Naive thymus-derived CD8-positive, alpha-beta T cell (primary cell): ENCODE measurements at regions not wholly inside any gene's neighbourhood (a gene's known extent, or its start where the extent isn't known, plus 50 kb on each side); places are given as distances from the start of the nearest gene placed in this dataset.
"Not testable (repeated sequence)": the region's sequence is repeated elsewhere in the genome, so short reads cannot be mapped to it uniquely, and the experiment has no call there.

Experiments used
- ATAC-seq, 2 donors: fragments of 150-1000 bp; cut with Tn5 transposase in 1 of 2; sonication (Bioruptor Pico), chemical (Tn5 transposase) in 1 of 2; 1 replicate in 1 of 2; 2 replicates in 1 of 2; pipeline ENCODE4 v1.10.0; 2021; ENCODE audit warnings: mild to moderate bottlenecking in 2 of 2, moderate library complexity in 2 of 2
- POLR2A ChIA-PET: fragments of 350-600 bp; sonication (Branson Sonifier 250); formaldehyde crosslinking; loops from one replicate; lab custom pipeline; 2021; ENCODE audit warnings: antibody characterized with exemption; lab: Charles Lee
- DNase-seq, 10 donors: peaks; one replicate each; pipeline versions ENCODE4 v3.0.0 to v3.0.0-alpha.2; 2020 to 2022
- H3K27ac Mint-ChIP-seq, 10 donors: one replicate each; pipeline ENCODE4 v1.8.0; 2020 to 2022; ENCODE audit warnings: mild to moderate bottlenecking in 10 of 10, mixed read lengths in 10 of 10, moderate library complexity in 4 of 10, inconsistent platforms in 1 of 10
- H3K27me3 Mint-ChIP-seq, 5 donors: one replicate each; pipeline ENCODE4 v1.8.0; 2021 to 2022; ENCODE audit warnings: mixed read lengths in 5 of 5
- H3K36me3 Mint-ChIP-seq, 3 donors: one replicate each; pipeline ENCODE4 v1.8.0; 2020 to 2022; ENCODE audit warnings: mixed read lengths in 3 of 3, mild to moderate bottlenecking in 2 of 3, inconsistent platforms in 1 of 3
- H3K4me1 Mint-ChIP-seq, 4 donors: one replicate each; pipeline ENCODE4 v1.8.0; 2021 to 2022; ENCODE audit warnings: mixed read lengths in 4 of 4
- H3K4me3 Mint-ChIP-seq, 10 donors: one replicate each; pipeline ENCODE4 v1.8.0; 2020 to 2022; ENCODE audit warnings: mild to moderate bottlenecking in 10 of 10, mixed read lengths in 10 of 10, moderate library complexity in 6 of 10, inconsistent platforms in 1 of 10
- H3K9me3 Mint-ChIP-seq, 9 donors: one replicate each; pipeline ENCODE4 v1.8.0; 2020 to 2022; ENCODE audit warnings: mixed read lengths in 9 of 9, mild to moderate bottlenecking in 3 of 9, inconsistent platforms in 1 of 9, moderate library complexity in 1 of 9

GRCh38 chr2:34252111-34252510 is 653.0 kb upstream of the FAM98A start:
- Mint-ChIP-seq H3K4me3 (no peak overlapping the region), H3K4me1 (no peaks in the 10 kb centered on the region), H3K9me3 (peaks cover 0 to 16% (median 3%) of the 10 kb centered on the region in 9 donors), H3K36me3 (no peaks in the 10 kb centered on the region), H3K27ac (no peak overlapping the region), H3K27me3 (peaks cover 0 to 2% (median 0%) of the 10 kb centered on the region in 5 donors)
- POLR2A ChIA-PET, result no interaction called here
- DNase-seq (no peak), ATAC-seq (no peak)

- POLR2A ChIA-PET, result no interaction called here
- H3K4me1 Mint-ChIP-seq, result no peaks in the 10 kb centered on the region
- no peak overlapping the region for H3K27ac Mint-ChIP-seq
- H3K27me3 Mint-ChIP-seq, result peaks cover 0 to 2% (median 0%) of the 10 kb centered on the region in 5 donors
- no peaks in the 10 kb centered on the region for H3K36me3 Mint-ChIP-seq
- peaks cover 0 to 16% (median 3%) of the 10 kb centered on the region in 9 donors for H3K9me3 Mint-ChIP-seq
- ATAC-seq (no peak), DNase-seq (no peak)
- H3K4me3 Mint-ChIP-seq, result no peak overlapping the region
Measured at GRCh38 chr2:34251578-34251977, 652.5 kb upstream of the FAM98A start.

GRCh38 chr2:34244195-34244594 is 645.1 kb upstream of the FAM98A start:
- no peak for DNase-seq
- no peak overlapping the region for H3K27ac Mint-ChIP-seq
- no peaks in the 10 kb centered on the region for H3K27me3 Mint-ChIP-seq
- no peaks in the 10 kb centered on the region for H3K36me3 Mint-ChIP-seq
- POLR2A ChIA-PET, result no interaction called here
- H3K9me3 Mint-ChIP-seq, result peaks cover 0 to 8% (median 4%) of the 10 kb centered on the region in 9 donors
- no peaks in the 10 kb centered on the region for H3K4me1 Mint-ChIP-seq
- ATAC-seq, result no peak
- H3K4me3 Mint-ChIP-seq, result no peak overlapping the region

GRCh38 chr2:34242763-34243123 is 643.6 kb upstream of the FAM98A start:
- POLR2A ChIA-PET, result no interaction called here
- peaks cover 0 to 17% (median 6%) of the 10 kb centered on the region in 9 donors for H3K9me3 Mint-ChIP-seq
- H3K36me3 Mint-ChIP-seq, result no peaks in the 10 kb centered on the region
- DNase-seq (no peak), ATAC-seq (no peak)
- no peak overlapping the region for H3K4me3 Mint-ChIP-seq
- H3K27me3 Mint-ChIP-seq, result no peaks in the 10 kb centered on the region
- no peak overlapping the region for H3K27ac Mint-ChIP-seq
- no peaks in the 10 kb centered on the region for H3K4me1 Mint-ChIP-seq

GRCh38 chr2:34241905-34242762 is 643.0 kb upstream of the FAM98A start:
- ATAC-seq (no peak), DNase-seq (no peak)
- Mint-ChIP-seq H3K9me3 (peaks cover 0 to 21% (median 6%) of the 10 kb centered on the region in 9 donors), H3K4me1 (no peaks in the 10 kb centered on the region), H3K4me3 (no peak overlapping the region), H3K36me3 (no peaks in the 10 kb centered on the region), H3K27me3 (no peaks in the 10 kb centered on the region), H3K27ac (no peak overlapping the region)
- POLR2A ChIA-PET, result no interaction called here

GRCh38 chr2:34239511-34239910 is 640.4 kb upstream of the FAM98A start:
- Mint-ChIP-seq H3K4me1 (no peaks in the 10 kb centered on the region), H3K36me3 (no peaks in the 10 kb centered on the region), H3K4me3 (no peak overlapping the region), H3K27ac (no peak overlapping the region), H3K9me3 (peaks cover 2 to 29% (median 13%) of the 10 kb centered on the region in 9 donors), H3K27me3 (no peaks in the 10 kb centered on the region)
- POLR2A ChIA-PET, result no interaction called here
- ATAC-seq (no peak), DNase-seq (no peak)

- ATAC-seq (no peak), DNase-seq (no peak)
- H3K27me3 Mint-ChIP-seq, result no peaks in the 10 kb centered on the region
- H3K27ac Mint-ChIP-seq, result no peak overlapping the region
- no peaks in the 10 kb centered on the region for H3K36me3 Mint-ChIP-seq
- H3K9me3 Mint-ChIP-seq, result peaks cover 2 to 26% (median 12%) of the 10 kb centered on the region in 9 donors
- H3K4me1 Mint-ChIP-seq, result no peaks in the 10 kb centered on the region
- POLR2A ChIA-PET, result no interaction called here
- no peak overlapping the region for H3K4me3 Mint-ChIP-seq
Measured at GRCh38 chr2:34234823-34235222, 635.7 kb upstream of the FAM98A start.

- Mint-ChIP-seq H3K27me3 (no peaks in the 10 kb centered on the region), H3K36me3 (no peaks in the 10 kb centered on the region), H3K9me3 (peaks cover 0 to 6% (median 0%) of the 10 kb centered on the region in 9 donors), H3K4me3 (no peak overlapping the region), H3K27ac (no peak overlapping the region), H3K4me1 (no peaks in the 10 kb centered on the region)
- POLR2A ChIA-PET, result no interaction called here
- DNase-seq, result no peak
- no peak for ATAC-seq
Measured at GRCh38 chr2:34229998-34230397, 630.9 kb upstream of the FAM98A start.

GRCh38 chr2:34215174-34215573 is 616.1 kb upstream of the FAM98A start:
- no peak overlapping the region for H3K4me3 Mint-ChIP-seq
- H3K9me3 Mint-ChIP-seq, result peaks cover 6 to 49% (median 14%) of the 10 kb centered on the region in 9 donors
- ATAC-seq, result no peak
- H3K36me3 Mint-ChIP-seq, result peaks cover 0 to 9% (median 0%) of the 10 kb centered on the region in 3 donors
- H3K27me3 Mint-ChIP-seq, result no peaks in the 10 kb centered on the region
- H3K27ac Mint-ChIP-seq, result no peak overlapping the region
- no peak for DNase-seq
- POLR2A ChIA-PET, result no interaction called here
- no peaks in the 10 kb centered on the region for H3K4me1 Mint-ChIP-seq

- H3K27ac Mint-ChIP-seq, H3K27me3 Mint-ChIP-seq, ATAC-seq, POLR2A ChIA-PET, H3K4me3 Mint-ChIP-seq, H3K4me1 Mint-ChIP-seq, DNase-seq: not testable (repeated sequence)
- H3K9me3 Mint-ChIP-seq, result peaks cover 19 to 64% (median 43%) of the 10 kb centered on the region in 9 donors
- peaks cover 0 to 24% (median 0%) of the 10 kb centered on the region in 3 donors for H3K36me3 Mint-ChIP-seq
Measured at GRCh38 chr2:34210382-34210781, 611.3 kb upstream of the FAM98A start.

GRCh38 chr2:34204560-34204959 is 605.5 kb upstream of the FAM98A start:
- no peak overlapping the region for H3K27ac Mint-ChIP-seq
- no peak overlapping the region for H3K4me3 Mint-ChIP-seq
- peaks cover 0 to 9% (median 0%) of the 10 kb centered on the region in 5 donors for H3K27me3 Mint-ChIP-seq
- peaks cover 0 to 39% (median 26%) of the 10 kb centered on the region in 9 donors for H3K9me3 Mint-ChIP-seq
- POLR2A ChIA-PET, result no interaction called here
- peaks cover 0 to 13% (median 0%) of the 10 kb centered on the region in 3 donors for H3K36me3 Mint-ChIP-seq
- no peaks in the 10 kb centered on the region for H3K4me1 Mint-ChIP-seq
- no peak for ATAC-seq
- no peak for DNase-seq

- Mint-ChIP-seq H3K4me1 (no peaks in the 10 kb centered on the region), H3K36me3 (peaks cover 0 to 9% (median 0%) of the 10 kb centered on the region in 3 donors), H3K9me3 (peaks cover 0 to 32% (median 9%) of the 10 kb centered on the region in 9 donors), H3K27me3 (peaks cover 0 to 9% (median 0%) of the 10 kb centered on the region in 5 donors), H3K27ac (no peak overlapping the region), H3K4me3 (no peak overlapping the region)
- POLR2A ChIA-PET, result no interaction called here
- DNase-seq (no peak), ATAC-seq (no peak)
Measured at GRCh38 chr2:34201099-34201498, 602.0 kb upstream of the FAM98A start.

- ATAC-seq (no peak), DNase-seq (no peak)
- Mint-ChIP-seq H3K4me1 (no peaks in the 10 kb centered on the region), H3K4me3 (no peak overlapping the region), H3K36me3 (peaks cover 0 to 5% (median 0%) of the 10 kb centered on the region in 3 donors), H3K9me3 (peaks cover 0 to 32% (median 2%) of the 10 kb centered on the region in 9 donors), H3K27ac (no peak overlapping the region), H3K27me3 (peaks cover 0 to 3% (median 0%) of the 10 kb centered on the region in 5 donors)
- POLR2A ChIA-PET, result no interaction called here
Measured at GRCh38 chr2:34199971-34200370, 600.9 kb upstream of the FAM98A start.
